Fibroblast of skin of scalp (primary cell): ENCODE measurements at regions not wholly inside any gene's neighbourhood (a gene's known extent, or its start where the extent isn't known, plus 50 kb on each side); places are given as distances from the start of the nearest gene placed in this dataset.
"Not testable (repeated sequence)": the region's sequence is repeated elsewhere in the genome, so short reads cannot be mapped to it uniquely, and the experiment has no call there.

Experiments
- DNase-seq: peaks from one replicate; pipeline ENCODE4 v3.0.0-alpha.2; 2013

GRCh38 chr13:24618011-24618955 lies 61.9 kb upstream of the ATP12A start:
- no peak for DNase-seq

GRCh38 chr13:24619282-24619681 lies 60.9 kb upstream of the ATP12A start:
- DNase-seq: no peak

GRCh38 chr13:24622481-24623148 lies 57.6 kb upstream of the ATP12A start:
- not testable (repeated sequence) for DNase-seq

- DNase-seq: no peak
Measured at GRCh38 chr13:24623149-24623665, 57.0 kb upstream of the ATP12A start.

GRCh38 chr13:24624363-24624762 lies 55.8 kb upstream of the ATP12A start:
- no peak for DNase-seq

GRCh38 chr13:24624801-24625231 lies 55.4 kb upstream of the ATP12A start:
- no peak for DNase-seq

GRCh38 chr13:24625331-24625731 lies 54.9 kb upstream of the ATP12A start:
- no peak for DNase-seq

- DNase-seq: no peak
Measured at GRCh38 chr13:24625870-24626849, 54.0 kb upstream of the ATP12A start.

- DNase-seq: peak; percentile 38
Measured at GRCh38 chr13:24627090-24627714, 53.0 kb upstream of the ATP12A start.

GRCh38 chr13:24627946-24628345 lies 52.3 kb upstream of the ATP12A start:
- no peak for DNase-seq

- no peak for DNase-seq
Measured at GRCh38 chr13:24629320-24629719, 50.9 kb upstream of the ATP12A start.

- DNase-seq: no peak
Measured at GRCh38 chr13:24630121-24630520, 50.1 kb upstream of the ATP12A start.
